ENCODE measurements at regions not wholly inside any gene's neighbourhood (a gene's known extent, or its start where the extent isn't known, plus 50 kb on each side); places are given as distances from the start of the nearest gene placed in this dataset.

- no peak for DNase-seq
Measured at GRCh38 chr11:110776081-110776480, 63.8 kb upstream of the ARHGAP20 start.

GRCh38 chr11:110774138-110775014, 62.1 kb upstream of the ARHGAP20 start:
- DNase-seq: no peak

GRCh38 chr11:110773442-110773841, 61.2 kb upstream of the ARHGAP20 start:
- DNase-seq: no peak

- DNase-seq: no peak
Measured at GRCh38 chr11:110772863-110773262, 60.6 kb upstream of the ARHGAP20 start.

- DNase-seq: no peak
Measured at GRCh38 chr11:110766316-110766715, 54.1 kb upstream of the ARHGAP20 start.

- DNase-seq: no peak
Measured at GRCh38 chr11:110764485-110764884, 52.2 kb upstream of the ARHGAP20 start.

- DNase-seq: peak; percentile 14
Measured at GRCh38 chr11:110763249-110764011, 51.2 kb upstream of the ARHGAP20 start.

- no peak for DNase-seq
Measured at GRCh38 chr11:110762590-110762989, 50.4 kb upstream of the ARHGAP20 start.

Data from hindlimb muscle (tissue), 1 donor.